Ascending aorta (tissue), 2 donors: ENCODE measurements at regions not wholly inside any gene's neighbourhood (a gene's known extent, or its start where the extent isn't known, plus 50 kb on each side); places are given as distances from the start of the nearest gene placed in this dataset.
"Not testable (repeated sequence)": the region's sequence is repeated elsewhere in the genome, so short reads cannot be mapped to it uniquely, and the experiment has no call there.

Source experiments
- DNase-seq, 2 donors: peaks; one replicate each; pipeline ENCODE4 v3.0.0-alpha.2; 2019; ENCODE audit warnings: low spot score in 2 of 2
- H3K27ac ChIP-seq, 2 donors: fragments of 200-600 bp; sonication (generic); one replicate each; pipeline ENCODE4 v1.5.1; 2016 to 2017; ENCODE audit warnings: mild to moderate bottlenecking in 1 of 2
- H3K27me3 ChIP-seq: fragments of 200-600 bp; sonication (generic); one replicate; pipeline ENCODE4 v1.5.1; 2017
- H3K36me3 ChIP-seq, 2 donors: fragments of 200-600 bp; sonication (generic); one replicate each; pipeline ENCODE4 v1.5.1; 2016
- H3K4me1 ChIP-seq, 2 donors: fragments of 200-600 bp; sonication (generic); one replicate each; pipeline ENCODE4 v1.5.1; 2016 to 2017; ENCODE audit warnings: mild to moderate bottlenecking in 1 of 2
- H3K4me3 ChIP-seq, 2 donors: fragments of 200-600 bp; sonication (generic); one replicate each; pipeline ENCODE4 v1.5.1; 2016 to 2017; ENCODE audit warnings: mild to moderate bottlenecking in 1 of 2
- H3K9me3 ChIP-seq, 2 donors: fragments of 200-600 bp; sonication (generic); one replicate each; pipeline ENCODE4 v1.5.1; 2016
- intact Hi-C: fragments of 100-400 bp; cut with DNase I; formaldehyde crosslinking; loops from one replicate; pipeline ENCODE4 v1.15.1; 2023
- TF ChIP-seq, protein P1 (sequence below), 3 experiments: fragments of 200-600 bp in 2 of 3; fragments of 450-650 bp in 1 of 3; sonication (generic) in 2 of 3; IDR thresholded peaks; one replicate each; pipeline ENCODE4 v1.5.1; 2016 to 2019; ENCODE audit warnings: antibody characterized with exemption in 3 of 3, mild to moderate bottlenecking in 1 of 3, moderate library complexity in 1 of 3

DNA sequence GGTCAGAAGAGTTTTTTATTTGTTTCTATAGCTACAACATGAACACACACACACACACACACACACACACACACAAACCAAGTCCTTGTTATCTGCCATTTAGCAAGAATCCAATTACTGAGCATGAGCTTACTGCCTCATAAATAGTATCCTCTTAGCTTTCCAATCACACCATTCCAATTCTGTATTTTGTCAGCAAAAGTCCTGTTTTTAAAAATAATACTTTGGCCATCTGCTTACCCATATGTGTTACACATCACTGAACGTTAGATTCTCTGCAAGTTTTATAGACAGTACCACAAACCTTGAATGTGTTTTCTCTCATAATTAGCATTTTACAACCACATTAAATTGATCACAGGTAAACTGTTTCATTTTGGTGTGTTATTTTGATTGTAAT lies 1905.4 kb upstream of the FLRT2 start:
- Histone ChIP-seq H3K9me3 (no peaks in the 10 kb centered on the region), H3K27me3 (no peaks in the 10 kb centered on the region), H3K4me3 (no peak overlapping the region), H3K4me1 (no peaks in the 10 kb centered on the region), H3K27ac (no peak overlapping the region), H3K36me3 (no peaks in the 10 kb centered on the region)
- DNase-seq = no peak
- intact Hi-C loops = no loop called here
- TF ChIP-seq, protein P1, sequence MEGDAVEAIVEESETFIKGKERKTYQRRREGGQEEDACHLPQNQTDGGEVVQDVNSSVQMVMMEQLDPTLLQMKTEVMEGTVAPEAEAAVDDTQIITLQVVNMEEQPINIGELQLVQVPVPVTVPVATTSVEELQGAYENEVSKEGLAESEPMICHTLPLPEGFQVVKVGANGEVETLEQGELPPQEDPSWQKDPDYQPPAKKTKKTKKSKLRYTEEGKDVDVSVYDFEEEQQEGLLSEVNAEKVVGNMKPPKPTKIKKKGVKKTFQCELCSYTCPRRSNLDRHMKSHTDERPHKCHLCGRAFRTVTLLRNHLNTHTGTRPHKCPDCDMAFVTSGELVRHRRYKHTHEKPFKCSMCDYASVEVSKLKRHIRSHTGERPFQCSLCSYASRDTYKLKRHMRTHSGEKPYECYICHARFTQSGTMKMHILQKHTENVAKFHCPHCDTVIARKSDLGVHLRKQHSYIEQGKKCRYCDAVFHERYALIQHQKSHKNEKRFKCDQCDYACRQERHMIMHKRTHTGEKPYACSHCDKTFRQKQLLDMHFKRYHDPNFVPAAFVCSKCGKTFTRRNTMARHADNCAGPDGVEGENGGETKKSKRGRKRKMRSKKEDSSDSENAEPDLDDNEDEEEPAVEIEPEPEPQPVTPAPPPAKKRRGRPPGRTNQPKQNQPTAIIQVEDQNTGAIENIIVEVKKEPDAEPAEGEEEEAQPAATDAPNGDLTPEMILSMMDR (IDR thresholded peaks at IDR 0.05) = no peak

DNA sequence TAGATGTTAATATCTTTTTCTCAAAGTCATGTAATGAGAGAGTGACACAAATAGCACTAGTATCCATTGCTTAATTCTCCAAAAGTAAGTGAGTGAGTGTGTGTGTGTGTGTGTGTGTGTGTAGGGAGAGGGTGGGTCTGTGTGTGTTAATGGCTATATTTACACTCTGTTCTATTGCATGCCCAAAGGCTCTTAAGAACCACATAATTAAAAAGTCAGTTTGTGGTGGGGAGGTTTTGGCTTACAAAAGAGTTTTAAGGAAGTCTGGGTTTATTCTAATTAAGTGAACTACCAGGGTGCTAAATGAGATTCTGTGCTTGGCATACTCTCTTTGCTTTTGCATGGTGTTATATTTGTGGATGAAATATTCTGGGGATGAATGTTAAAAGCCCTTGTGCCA lies 1897.6 kb upstream of the FLRT2 start:
- H3K36me3 ChIP-seq = no peaks in the 10 kb centered on the region
- H3K27me3 ChIP-seq = no peaks in the 10 kb centered on the region
- H3K9me3 ChIP-seq = no peaks in the 10 kb centered on the region
- no peak overlapping the region for H3K4me3 ChIP-seq
- TF ChIP-seq, protein P1 (IDR thresholded peaks at IDR 0.05) = no peak
- no peaks in the 10 kb centered on the region for H3K4me1 ChIP-seq
- DNase-seq = no peak
- intact Hi-C loops = no loop called here
- H3K27ac ChIP-seq = no peak overlapping the region

DNA sequence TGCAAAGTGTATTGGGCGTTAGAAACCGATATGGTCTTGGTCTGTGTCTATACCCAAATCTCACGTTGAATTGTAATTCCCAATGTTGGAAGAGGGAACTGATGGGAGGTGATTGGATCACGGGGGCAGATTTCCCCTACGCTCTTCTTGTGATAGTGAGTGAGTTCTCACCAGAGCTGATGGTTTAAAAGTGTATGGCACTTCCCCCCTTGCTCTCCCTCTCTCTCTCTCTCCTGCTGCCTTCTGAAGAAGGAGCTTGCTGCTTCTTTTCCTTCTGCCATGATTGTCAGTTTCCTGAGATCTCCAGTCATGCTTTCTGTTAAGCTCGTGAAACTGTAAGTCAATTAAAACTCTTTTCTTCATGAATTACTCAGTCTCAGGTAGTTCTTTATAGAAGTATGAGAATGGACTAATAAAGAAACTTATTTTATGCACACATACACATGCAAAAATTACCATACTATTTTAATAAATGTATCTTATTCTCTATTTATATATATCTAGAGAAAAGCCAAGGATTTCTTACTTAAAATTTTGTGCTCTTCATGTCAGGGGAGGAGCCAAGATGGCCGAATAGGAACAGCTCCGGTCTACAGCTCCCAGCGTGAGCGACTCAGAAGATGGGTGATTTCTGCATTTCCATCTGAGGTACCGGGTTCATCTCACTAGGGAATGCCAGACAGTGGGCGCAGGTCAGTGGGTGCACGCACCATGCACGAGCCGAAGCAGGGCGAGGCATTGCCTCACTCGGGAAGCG lies 1891.0 kb upstream of the FLRT2 start:
- TF ChIP-seq, protein P1 (IDR thresholded peaks at IDR 0.05) = no peak
- DNase-seq = no peak
- intact Hi-C loops = no loop called here
- H3K27me3 ChIP-seq = no peaks in the 10 kb centered on the region
- no peaks in the 10 kb centered on the region for H3K4me1 ChIP-seq
- no peaks in the 10 kb centered on the region for H3K9me3 ChIP-seq
- no peak overlapping the region for H3K4me3 ChIP-seq
- no peaks in the 10 kb centered on the region for H3K36me3 ChIP-seq
- no peak overlapping the region for H3K27ac ChIP-seq

DNA sequence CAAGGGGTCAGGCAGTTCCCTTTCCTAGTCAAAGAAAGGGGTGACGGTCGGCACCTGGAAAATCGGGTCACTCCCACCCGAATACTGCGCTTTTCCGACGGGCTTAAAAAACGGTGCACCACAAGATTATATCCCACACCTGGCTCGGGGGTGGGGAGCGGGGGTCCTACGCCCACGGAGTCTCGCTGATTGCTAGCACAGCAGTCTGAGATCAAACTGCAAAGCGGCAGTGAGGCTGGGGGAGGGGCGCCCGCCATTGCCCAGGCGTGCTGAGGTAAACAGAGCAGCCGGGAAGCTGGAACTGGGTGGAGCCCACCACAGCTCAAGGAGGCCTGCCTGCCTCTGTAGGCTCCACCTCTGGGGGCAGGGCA lies 1890.5 kb upstream of the FLRT2 start:
- intact Hi-C loops, DNase-seq, H3K36me3 ChIP-seq, H3K27me3 ChIP-seq, H3K27ac ChIP-seq, H3K9me3 ChIP-seq, H3K4me1 ChIP-seq, H3K4me3 ChIP-seq: not testable (repeated sequence)

DNA sequence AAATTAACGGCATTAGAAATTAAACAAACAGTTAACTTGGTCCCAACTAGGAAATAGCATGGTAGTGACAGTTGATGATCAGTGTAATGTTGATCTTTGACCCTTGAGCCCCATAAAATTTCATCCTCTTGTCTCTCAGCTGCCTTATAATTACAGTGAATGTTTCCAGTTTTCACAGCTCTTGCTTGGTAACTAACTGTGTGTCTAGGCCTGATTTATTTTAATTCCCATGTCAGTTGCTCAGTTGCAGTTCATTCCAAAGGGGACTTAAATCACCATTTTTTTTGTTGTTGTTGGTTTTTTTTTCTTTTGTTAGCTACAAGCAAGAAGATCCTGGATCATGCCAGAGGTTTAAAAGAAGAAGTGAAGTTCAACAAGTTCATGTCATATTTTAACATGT lies 1883.7 kb upstream of the FLRT2 start:
- Histone ChIP-seq H3K27ac (no peak overlapping the region), H3K27me3 (no peaks in the 10 kb centered on the region), H3K4me1 (no peaks in the 10 kb centered on the region), H3K4me3 (no peak overlapping the region), H3K36me3 (no peaks in the 10 kb centered on the region), H3K9me3 (no peaks in the 10 kb centered on the region)
- DNase-seq = no peak
- TF ChIP-seq, protein P1 (IDR thresholded peaks at IDR 0.05) = no peak
- intact Hi-C loops = no loop called here

DNA sequence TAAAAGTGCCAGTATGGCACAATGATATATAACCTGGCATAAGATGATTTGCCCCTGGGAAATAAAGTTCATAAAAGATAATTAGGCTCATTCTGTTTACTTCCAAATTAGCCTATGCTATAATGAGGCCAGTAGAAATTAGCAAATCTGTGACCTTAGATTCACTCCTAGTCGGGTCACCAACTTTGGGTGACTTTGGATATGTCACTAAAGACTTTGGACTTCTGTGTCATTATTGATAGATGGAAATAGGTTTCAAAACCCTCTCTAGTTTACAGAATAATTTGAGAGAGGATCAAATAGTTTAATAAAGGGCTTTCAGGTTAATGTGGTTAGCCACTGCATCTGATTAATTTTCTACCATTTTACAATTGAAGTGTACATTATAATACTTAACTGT lies 1869.3 kb upstream of the FLRT2 start:
- intact Hi-C loops = no loop called here

More for the DNA sequence above, 1869.3 kb upstream of the FLRT2 start:
- Histone ChIP-seq H3K27me3 (no peaks in the 10 kb centered on the region), H3K4me1 (no peaks in the 10 kb centered on the region), H3K27ac (no peak overlapping the region), H3K9me3 (no peaks in the 10 kb centered on the region), H3K4me3 (no peak overlapping the region), H3K36me3 (no peaks in the 10 kb centered on the region)
- TF ChIP-seq, protein P1 (IDR thresholded peaks at IDR 0.05) = no peak
- no peak for DNase-seq
